GM12873 (cell line): ENCODE measurements at regions not wholly inside any gene's neighbourhood (a gene's known extent, or its start where the extent isn't known, plus 50 kb on each side); places are given as distances from the start of the nearest gene placed in this dataset.

Source experiments
- CTCF ChIP-seq: IDR thresholded peaks from 2 replicates; pipeline ENCODE4 v1.5.1; 2012; ENCODE audit warnings: low read depth, mild to moderate bottlenecking, moderate library complexity, low read length, control low read depth; ENCODE audit not compliant: insufficient read depth; ENCODE audit errors: missing control alignments

- no peak for TF ChIP-seq CTCF
Measured at GRCh38 chr2:37838541-37839167, 86.4 kb upstream of the RMDN2 start.

GRCh38 chr2:37839991-37840390 lies 85.1 kb upstream of the RMDN2 start:
- TF ChIP-seq CTCF, result no peak

- no peak for TF ChIP-seq CTCF
Measured at GRCh38 chr2:37842732-37843440, 82.2 kb upstream of the RMDN2 start.

GRCh38 chr2:37843556-37843955 lies 81.5 kb upstream of the RMDN2 start:
- TF ChIP-seq CTCF, result no peak

GRCh38 chr2:37846207-37846606 lies 78.9 kb upstream of the RMDN2 start:
- TF ChIP-seq CTCF, result no peak

- no peak for TF ChIP-seq CTCF
Measured at GRCh38 chr2:37847792-37848191, 77.3 kb upstream of the RMDN2 start.

GRCh38 chr2:37848451-37848850 lies 76.6 kb upstream of the RMDN2 start:
- no peak for TF ChIP-seq CTCF
